ENCODE measurements at regions not wholly inside any gene's neighbourhood (a gene's known extent, or its start where the extent isn't known, plus 50 kb on each side); places are given as distances from the start of the nearest gene placed in this dataset.
"Not testable (repeated sequence)": the region's sequence is repeated elsewhere in the genome, so short reads cannot be mapped to it uniquely, and the experiment has no call there.

- no peak overlapping the region for H3K4me3 Mint-ChIP-seq
- H3K36me3 Mint-ChIP-seq (ENCODE audit: low read depth): no peaks in the 10 kb centered on the region
- H3K27me3 Mint-ChIP-seq: peaks cover 6% of the 10 kb centered on the region
- ATAC-seq (no peak), DNase-seq (no peak)
- no peaks in the 10 kb centered on the region for H3K9me3 ChIP-seq (ENCODE audit: control insufficient read depth, low read length, poor library complexity, severe bottlenecking)
- no peak overlapping the region for H3K27ac Mint-ChIP-seq
- no peaks in the 10 kb centered on the region for H3K4me1 Mint-ChIP-seq
Measured at GRCh38 chr3:17894434-17895060, 152.1 kb upstream of the TBC1D5 start.

DNA sequence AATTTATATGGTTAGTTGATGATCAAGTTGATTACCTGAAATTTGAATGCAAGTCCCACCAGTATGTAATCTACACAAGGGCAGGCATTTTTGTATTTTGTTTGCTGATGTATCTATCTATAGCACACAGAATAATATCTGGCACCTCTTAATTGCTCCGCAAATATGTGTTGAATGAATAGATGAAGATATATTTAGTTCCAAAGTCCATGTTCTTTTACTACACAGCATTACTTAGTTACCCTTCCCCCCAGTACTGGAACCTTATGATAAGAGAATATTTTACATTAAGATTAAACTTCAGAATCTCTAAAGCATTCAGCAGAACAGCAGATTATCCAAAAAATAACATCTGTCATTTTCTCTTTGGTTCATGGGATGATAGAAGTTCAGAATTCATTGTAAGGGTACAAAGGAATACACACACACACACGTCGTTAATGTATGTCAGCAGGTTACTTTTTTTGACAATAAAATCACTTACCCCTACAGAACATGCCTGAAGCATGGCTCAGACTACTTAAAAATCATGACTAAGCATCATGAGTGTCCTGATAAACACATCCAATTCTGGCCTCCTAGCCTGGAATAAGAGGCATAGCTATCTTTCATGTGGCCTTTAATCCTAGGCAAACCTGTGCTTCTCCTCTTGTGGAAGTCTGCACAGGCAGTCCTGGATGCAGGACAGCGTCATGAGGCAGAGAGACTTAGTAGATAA, 148.9 kb upstream of the TBC1D5 start:
- peaks cover 21% of the 10 kb centered on the region for H3K27me3 Mint-ChIP-seq
- H3K4me1 Mint-ChIP-seq: no peaks in the 10 kb centered on the region
- no peak overlapping the region for H3K4me3 Mint-ChIP-seq
- no peaks in the 10 kb centered on the region for H3K36me3 Mint-ChIP-seq (ENCODE audit: low read depth)
- no peak for ATAC-seq
- H3K9me3 ChIP-seq (ENCODE audit: control insufficient read depth, low read length, poor library complexity, severe bottlenecking): no peaks in the 10 kb centered on the region
- H3K27ac Mint-ChIP-seq: no peak overlapping the region
- DNase-seq: no peak

DNA sequence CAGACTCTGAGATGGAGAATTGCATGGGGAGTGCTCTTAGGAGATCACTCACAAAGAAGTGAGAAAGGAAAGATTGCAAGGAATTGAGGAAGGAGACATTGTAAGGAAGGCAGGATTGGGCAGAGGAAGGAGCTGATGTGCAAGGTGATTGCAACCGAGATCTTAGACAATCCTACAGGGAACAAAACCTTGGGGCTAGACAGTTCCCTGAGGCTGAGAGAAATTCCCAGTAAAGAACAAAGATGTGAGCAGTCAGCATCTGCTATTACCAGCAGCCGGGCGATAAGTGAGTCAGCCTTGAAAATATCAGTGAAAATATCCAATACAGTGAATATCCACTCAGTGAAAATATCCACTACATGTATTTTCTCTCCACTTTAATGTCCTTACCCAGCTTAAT, 143.6 kb upstream of the TBC1D5 start:
- no peak overlapping the region for H3K4me3 Mint-ChIP-seq
- H3K9me3 ChIP-seq (ENCODE audit: control insufficient read depth, low read length, poor library complexity, severe bottlenecking): no peaks in the 10 kb centered on the region
- no peaks in the 10 kb centered on the region for H3K4me1 Mint-ChIP-seq
- peaks cover 27% of the 10 kb centered on the region for H3K27me3 Mint-ChIP-seq
- DNase-seq (no peak), ATAC-seq (no peak)
- H3K27ac Mint-ChIP-seq: no peak overlapping the region
- no peaks in the 10 kb centered on the region for H3K36me3 Mint-ChIP-seq (ENCODE audit: low read depth)

GRCh38 chr3:17882981-17883380, 140.6 kb upstream of the TBC1D5 start:
- H3K9me3 ChIP-seq (ENCODE audit: control insufficient read depth, low read length, poor library complexity, severe bottlenecking): no peaks in the 10 kb centered on the region
- DNase-seq (no peak), ATAC-seq (no peak)
- H3K27me3 Mint-ChIP-seq: peaks cover 15% of the 10 kb centered on the region
- no peaks in the 10 kb centered on the region for H3K36me3 Mint-ChIP-seq (ENCODE audit: low read depth)
- H3K4me1 Mint-ChIP-seq: peaks cover 2% of the 10 kb centered on the region
- no peak overlapping the region for H3K4me3 Mint-ChIP-seq
- no peak overlapping the region for H3K27ac Mint-ChIP-seq

DNA sequence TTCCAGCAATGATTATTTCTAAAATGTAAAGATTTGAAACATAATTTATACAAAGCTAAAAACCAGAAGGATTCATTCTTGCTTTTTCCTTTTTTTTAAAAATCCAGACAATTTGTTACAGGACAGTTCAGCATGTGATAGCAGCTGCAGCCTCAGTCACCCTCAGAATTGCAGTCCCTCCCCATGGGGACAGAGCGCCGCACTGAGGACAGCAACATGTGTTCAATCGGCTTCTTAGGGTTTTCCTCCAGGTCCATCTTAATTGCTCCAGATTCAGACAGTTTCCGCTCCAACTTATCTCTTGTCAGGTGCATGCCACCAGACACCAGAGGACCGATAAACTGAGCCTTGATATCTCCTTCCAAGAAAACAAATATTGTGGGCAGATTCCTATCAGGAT, 134.9 kb upstream of the TBC1D5 start:
- ATAC-seq (no peak), DNase-seq (no peak)
- H3K9me3 ChIP-seq (ENCODE audit: control insufficient read depth, low read length, poor library complexity, severe bottlenecking): no peaks in the 10 kb centered on the region
- Mint-ChIP-seq H3K36me3 (ENCODE audit: low read depth) (no peaks in the 10 kb centered on the region), H3K4me3 (no peak overlapping the region), H3K27ac (no peak overlapping the region), H3K4me1 (peaks cover 2% of the 10 kb centered on the region), H3K27me3 (peaks cover 16% of the 10 kb centered on the region)

- Mint-ChIP-seq H3K4me3 (no peak overlapping the region), H3K36me3 (ENCODE audit: low read depth) (no peaks in the 10 kb centered on the region), H3K27me3 (peaks cover 21% of the 10 kb centered on the region), H3K4me1 (peaks cover under 1% of the 10 kb centered on the region), H3K27ac (no peak overlapping the region)
- H3K9me3 ChIP-seq (ENCODE audit: control insufficient read depth, low read length, poor library complexity, severe bottlenecking): no peaks in the 10 kb centered on the region
- DNase-seq (no peak), ATAC-seq (no peak)
Measured at GRCh38 chr3:17874636-17875035, 132.2 kb upstream of the TBC1D5 start.

DNA sequence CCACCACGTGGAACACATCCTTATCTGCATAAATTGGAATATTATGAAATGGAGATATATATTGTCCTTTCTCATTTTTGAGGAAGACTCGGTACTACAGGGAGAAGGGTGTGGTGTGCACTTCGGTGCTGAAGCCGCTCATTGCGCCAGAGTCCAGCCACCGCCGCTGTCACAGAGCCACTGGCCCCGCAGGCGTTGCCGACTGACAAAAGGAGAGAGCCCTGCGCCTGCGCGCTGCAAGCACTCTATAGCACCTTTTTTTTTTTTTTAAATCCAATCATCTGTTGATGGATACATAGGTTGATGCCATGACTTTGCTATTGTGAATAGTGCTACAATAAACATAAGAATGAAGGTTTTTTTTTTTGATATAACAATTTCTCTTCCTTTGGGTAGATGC, 130.0 kb upstream of the TBC1D5 start:
- Mint-ChIP-seq H3K4me3 (no peak overlapping the region), H3K27ac (no peak overlapping the region), H3K4me1 (no peaks in the 10 kb centered on the region), H3K27me3 (peaks cover 22% of the 10 kb centered on the region), H3K36me3 (ENCODE audit: low read depth) (no peaks in the 10 kb centered on the region)
- DNase-seq: no peak
- no peak for ATAC-seq
- no peaks in the 10 kb centered on the region for H3K9me3 ChIP-seq (ENCODE audit: control insufficient read depth, low read length, poor library complexity, severe bottlenecking)

- H3K9me3 ChIP-seq (ENCODE audit: control insufficient read depth, low read length, poor library complexity, severe bottlenecking): no peaks in the 10 kb centered on the region
- H3K4me1 Mint-ChIP-seq: no peaks in the 10 kb centered on the region
- ATAC-seq (no peak), DNase-seq (no peak)
- no peaks in the 10 kb centered on the region for H3K36me3 Mint-ChIP-seq (ENCODE audit: low read depth)
- H3K27me3 Mint-ChIP-seq: peaks cover 43% of the 10 kb centered on the region
- no peak overlapping the region for H3K27ac Mint-ChIP-seq
- no peak overlapping the region for H3K4me3 Mint-ChIP-seq
Measured at GRCh38 chr3:17865631-17866030, 123.2 kb upstream of the TBC1D5 start.

DNA sequence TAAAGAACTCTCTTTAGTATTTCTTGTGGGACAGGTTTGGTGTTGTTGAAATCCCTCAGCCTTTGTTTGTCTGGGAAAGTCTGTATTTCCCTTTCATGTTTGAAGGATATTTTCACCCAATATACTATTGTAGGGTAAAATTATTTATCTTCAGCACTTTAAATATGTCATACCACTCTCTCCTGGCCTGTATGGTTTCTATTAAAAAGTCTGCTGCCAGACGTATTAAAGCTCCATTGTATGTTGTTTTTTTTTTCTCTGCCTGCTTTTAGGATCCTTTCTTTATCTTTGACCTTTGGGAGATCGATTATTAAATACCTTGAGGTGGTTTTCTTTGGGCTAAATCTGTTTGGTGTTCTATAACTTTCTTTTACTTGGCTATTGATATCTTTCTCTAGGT, 119.0 kb upstream of the TBC1D5 start:
- Mint-ChIP-seq H3K36me3 (ENCODE audit: low read depth) (no peaks in the 10 kb centered on the region), H3K4me3 (no peak overlapping the region), H3K4me1 (no peaks in the 10 kb centered on the region), H3K27me3 (peaks cover 31% of the 10 kb centered on the region), H3K27ac (no peak overlapping the region)
- no peaks in the 10 kb centered on the region for H3K9me3 ChIP-seq (ENCODE audit: control insufficient read depth, low read length, poor library complexity, severe bottlenecking)
- ATAC-seq (no peak), DNase-seq (no peak)

DNA sequence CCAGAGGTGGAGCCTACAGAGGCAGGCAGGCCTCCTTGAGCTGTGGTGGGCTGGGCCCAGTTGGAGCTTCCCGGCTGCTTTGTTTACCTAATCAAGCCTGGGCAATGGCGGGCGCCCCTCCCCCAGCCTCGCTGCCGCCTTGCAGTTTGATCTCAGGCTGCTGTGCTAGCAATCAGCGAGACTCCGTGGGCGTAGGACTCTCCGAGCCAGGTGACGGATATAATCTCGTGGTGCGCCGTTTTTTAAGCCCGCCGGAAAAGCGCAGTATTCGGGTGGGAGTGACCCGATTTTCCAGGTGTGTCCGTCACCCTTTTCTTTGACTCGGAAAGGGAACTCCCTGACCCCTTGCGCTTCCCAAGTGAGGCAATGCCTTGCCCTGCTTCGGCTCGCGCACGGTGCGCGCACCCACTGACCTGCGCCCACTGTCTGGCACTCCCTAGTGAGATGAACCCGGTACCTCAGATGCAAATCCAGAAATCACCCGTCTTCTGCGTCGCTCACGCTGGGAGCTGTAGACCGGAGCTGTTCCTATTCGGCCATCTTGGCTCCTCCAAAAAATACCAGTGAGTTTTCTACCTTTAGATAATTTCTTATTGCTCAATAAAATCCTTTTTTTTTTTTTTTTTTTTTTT, 118.5 kb upstream of the TBC1D5 start:
- H3K27ac Mint-ChIP-seq; H3K36me3 Mint-ChIP-seq (ENCODE audit: low read depth); DNase-seq; H3K9me3 ChIP-seq (ENCODE audit: control insufficient read depth, low read length, poor library complexity, severe bottlenecking); ATAC-seq; H3K4me3 Mint-ChIP-seq; H3K4me1 Mint-ChIP-seq: not testable (repeated sequence)
- H3K27me3 Mint-ChIP-seq: peaks cover 28% of the 10 kb centered on the region

- no peaks in the 10 kb centered on the region for H3K36me3 Mint-ChIP-seq (ENCODE audit: low read depth)
- peaks cover 15% of the 10 kb centered on the region for H3K27me3 Mint-ChIP-seq
- no peak for ATAC-seq
Measured at GRCh38 chr3:17852217-17852616, 109.8 kb upstream of the TBC1D5 start.

DNA sequence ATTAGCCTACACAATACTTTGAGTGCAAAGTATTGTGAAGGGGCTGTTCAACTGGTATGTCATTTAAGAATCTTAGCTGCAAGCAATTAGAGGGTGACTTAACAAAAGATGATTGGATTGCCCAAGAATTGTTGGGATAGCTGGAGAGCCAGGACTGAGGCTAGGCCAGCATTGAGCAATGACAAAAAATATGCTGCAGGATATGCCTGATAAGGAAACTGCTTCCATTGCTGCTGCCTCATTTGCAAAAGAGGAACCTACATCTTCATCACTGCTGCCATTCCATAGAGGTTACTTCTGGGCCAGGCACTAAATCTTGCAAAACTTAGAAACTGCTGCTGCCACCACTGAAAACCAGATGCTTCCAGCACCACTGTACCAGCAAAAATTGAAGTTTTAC, 108.0 kb upstream of the TBC1D5 start:
- Mint-ChIP-seq H3K36me3 (ENCODE audit: low read depth) (no peaks in the 10 kb centered on the region), H3K27ac (no peak overlapping the region), H3K4me3 (no peak overlapping the region), H3K4me1 (no peaks in the 10 kb centered on the region), H3K27me3 (peaks cover 15% of the 10 kb centered on the region)
- DNase-seq: no peak
- ATAC-seq: no peak
- no peaks in the 10 kb centered on the region for H3K9me3 ChIP-seq (ENCODE audit: control insufficient read depth, low read length, poor library complexity, severe bottlenecking)

More at GRCh38 chr3:17852217-17852616, 109.8 kb upstream of the TBC1D5 start:
- DNase-seq: no peak
- Mint-ChIP-seq H3K4me1 (no peaks in the 10 kb centered on the region), H3K27ac (no peak overlapping the region), H3K4me3 (no peak overlapping the region)
- no peaks in the 10 kb centered on the region for H3K9me3 ChIP-seq (ENCODE audit: control insufficient read depth, low read length, poor library complexity, severe bottlenecking)

- Mint-ChIP-seq H3K4me3 (no peak overlapping the region), H3K4me1 (no peaks in the 10 kb centered on the region), H3K36me3 (ENCODE audit: low read depth) (no peaks in the 10 kb centered on the region), H3K27me3 (peaks cover 15% of the 10 kb centered on the region), H3K27ac (no peak overlapping the region)
- ATAC-seq: no peak
- DNase-seq: no peak
- no peaks in the 10 kb centered on the region for H3K9me3 ChIP-seq (ENCODE audit: control insufficient read depth, low read length, poor library complexity, severe bottlenecking)
Measured at GRCh38 chr3:17848102-17848501, 105.7 kb upstream of the TBC1D5 start.

- Mint-ChIP-seq H3K27me3 (peaks cover 15% of the 10 kb centered on the region), H3K4me3 (no peak overlapping the region), H3K36me3 (ENCODE audit: low read depth) (no peaks in the 10 kb centered on the region), H3K4me1 (no peaks in the 10 kb centered on the region), H3K27ac (no peak overlapping the region)
- DNase-seq: no peak
- no peak for ATAC-seq
- H3K9me3 ChIP-seq (ENCODE audit: control insufficient read depth, low read length, poor library complexity, severe bottlenecking): no peaks in the 10 kb centered on the region
Measured at GRCh38 chr3:17847156-17847555, 104.7 kb upstream of the TBC1D5 start.
